ENCODE measurements at regions not wholly inside any gene's neighbourhood (a gene's known extent, or its start where the extent isn't known, plus 50 kb on each side); places are given as distances from the start of the nearest gene placed in this dataset.

DNA sequence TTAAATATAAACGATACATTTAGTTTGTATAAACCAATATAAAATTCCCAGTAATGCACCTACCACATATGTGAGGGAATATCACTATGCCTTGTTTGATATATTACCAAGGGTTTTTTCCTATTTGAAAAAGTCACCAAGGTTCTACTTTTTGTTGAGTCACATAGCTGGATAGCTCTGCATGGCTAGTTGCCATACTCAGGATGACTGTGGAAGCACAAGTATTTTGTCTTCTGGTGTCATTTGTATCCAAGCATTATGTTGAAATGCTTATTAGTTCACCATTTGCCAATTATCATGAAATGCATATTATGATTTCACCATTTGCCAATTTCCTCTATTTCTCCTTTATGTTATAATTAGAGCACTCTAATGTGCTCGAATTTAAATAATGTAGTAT, 162.7 kb upstream of the TTC29 start:
- TF ChIP-seq, protein P1, sequence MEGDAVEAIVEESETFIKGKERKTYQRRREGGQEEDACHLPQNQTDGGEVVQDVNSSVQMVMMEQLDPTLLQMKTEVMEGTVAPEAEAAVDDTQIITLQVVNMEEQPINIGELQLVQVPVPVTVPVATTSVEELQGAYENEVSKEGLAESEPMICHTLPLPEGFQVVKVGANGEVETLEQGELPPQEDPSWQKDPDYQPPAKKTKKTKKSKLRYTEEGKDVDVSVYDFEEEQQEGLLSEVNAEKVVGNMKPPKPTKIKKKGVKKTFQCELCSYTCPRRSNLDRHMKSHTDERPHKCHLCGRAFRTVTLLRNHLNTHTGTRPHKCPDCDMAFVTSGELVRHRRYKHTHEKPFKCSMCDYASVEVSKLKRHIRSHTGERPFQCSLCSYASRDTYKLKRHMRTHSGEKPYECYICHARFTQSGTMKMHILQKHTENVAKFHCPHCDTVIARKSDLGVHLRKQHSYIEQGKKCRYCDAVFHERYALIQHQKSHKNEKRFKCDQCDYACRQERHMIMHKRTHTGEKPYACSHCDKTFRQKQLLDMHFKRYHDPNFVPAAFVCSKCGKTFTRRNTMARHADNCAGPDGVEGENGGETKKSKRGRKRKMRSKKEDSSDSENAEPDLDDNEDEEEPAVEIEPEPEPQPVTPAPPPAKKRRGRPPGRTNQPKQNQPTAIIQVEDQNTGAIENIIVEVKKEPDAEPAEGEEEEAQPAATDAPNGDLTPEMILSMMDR (conservative IDR thresholded peaks at IDR 0.05; ENCODE audit: low read length): no peak
- TF ChIP-seq EZH2phosphoT487 (IDR thresholded peaks at IDR 0.05; ENCODE audit: borderline replicate concordance): no peak

All from Loucy (cell line).